HUES64 (cell line): ENCODE measurements at regions not wholly inside any gene's neighbourhood (a gene's known extent, or its start where the extent isn't known, plus 50 kb on each side); places are given as distances from the start of the nearest gene placed in this dataset.

Source experiments
- H3K27ac ChIP-seq: 2 replicates; pipeline ENCODE4 v1.7.0; 2013; ENCODE audit warnings: low read depth, low read length, inconsistent platforms
- H3K27me3 ChIP-seq: 2 replicates; pipeline ENCODE4 v1.6.1; 2013; ENCODE audit warnings: mild to moderate bottlenecking, low read length; ENCODE audit not compliant: insufficient read depth
- H3K36me3 ChIP-seq: 2 replicates; pipeline ENCODE4 v1.6.1; 2013; ENCODE audit warnings: mild to moderate bottlenecking, low read length; ENCODE audit not compliant: insufficient read depth
- H3K4me1 ChIP-seq: 2 replicates; pipeline ENCODE4 v1.6.1; 2013; ENCODE audit warnings: mild to moderate bottlenecking, low read length, moderate library complexity; ENCODE audit not compliant: insufficient read depth
- H3K4me3 ChIP-seq: 2 replicates; pipeline ENCODE4 v1.5.1; 2013; ENCODE audit warnings: mild to moderate bottlenecking, low read length, moderate library complexity
- H3K9ac ChIP-seq: 2 replicates; pipeline ENCODE4 v1.6.1; 2013; ENCODE audit warnings: mild to moderate bottlenecking, low read depth, low read length
- H3K9me3 ChIP-seq: 2 replicates; pipeline ENCODE4 v1.6.1; 2013; ENCODE audit warnings: low read depth, low read length; ENCODE audit not compliant: insufficient read depth
- WGBS: fragments of 150-250, 120-280 bp; methylation state at CpG from one replicate; pipeline ENCODE4 v1.1.7; 2013; ENCODE audit warnings: missing lambda C conversion rate; 5-methylcytosine and 5-hydroxymethylcytosine counted together

GRCh38 chr13:109684824-109685202, 101.6 kb downstream of the IRS2 start:
- H3K9me3 ChIP-seq: no peaks in the 10 kb centered on the region
- no peaks in the 10 kb centered on the region for H3K27me3 ChIP-seq
- H3K4me3 ChIP-seq: no peak overlapping the region
- H3K4me1 ChIP-seq: peaks cover 26% of the 10 kb centered on the region
- H3K36me3 ChIP-seq: no peaks in the 10 kb centered on the region
- no peak overlapping the region for H3K27ac ChIP-seq
- WGBS: 87% methylated on average over 9 of the region's 9 CpGs
- no peak overlapping the region for H3K9ac ChIP-seq

- 91% methylated on average over 7 of the region's 7 CpGs for WGBS
- Histone ChIP-seq H3K4me1 (peaks cover 26% of the 10 kb centered on the region), H3K9me3 (no peaks in the 10 kb centered on the region), H3K9ac (no peak overlapping the region), H3K36me3 (no peaks in the 10 kb centered on the region), H3K27me3 (no peaks in the 10 kb centered on the region), H3K27ac (no peak overlapping the region), H3K4me3 (no peak overlapping the region)
These were observed 102.1 kb downstream of the IRS2 start for GRCh38 chr13:109684084-109684823.

DNA sequence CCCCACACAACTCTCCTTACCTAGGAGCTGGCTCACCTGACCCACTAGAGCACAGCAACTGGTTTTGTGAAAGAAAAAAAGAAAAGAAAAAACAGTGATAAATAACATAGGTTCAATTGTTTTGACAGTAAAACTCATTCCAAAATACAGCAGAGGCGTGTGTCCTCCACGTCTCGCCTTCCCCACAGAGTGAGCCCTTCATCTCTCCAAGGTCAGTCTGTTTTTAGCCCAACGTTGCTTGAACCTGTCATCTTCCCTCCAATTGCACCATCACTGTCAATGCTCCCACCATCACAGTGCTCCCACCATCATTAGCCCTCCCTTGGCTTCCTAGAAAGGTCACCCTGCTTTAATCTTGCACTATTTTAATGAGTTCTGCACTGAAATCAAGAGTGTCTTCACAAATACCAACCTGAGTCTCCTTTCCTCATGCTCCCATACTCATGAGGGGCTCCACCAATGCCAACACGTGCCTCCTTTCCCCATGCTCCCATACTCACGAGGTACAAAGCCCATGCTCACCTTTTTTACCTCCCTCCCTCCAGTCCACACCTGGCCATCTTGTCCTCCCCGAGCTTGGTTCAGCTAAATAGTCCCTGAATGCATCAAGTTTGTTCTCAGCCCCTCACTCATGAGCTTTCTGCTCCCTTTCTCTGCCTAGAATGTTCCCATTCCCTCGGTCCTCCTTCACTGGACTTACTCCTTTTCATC, 103.7 kb downstream of the IRS2 start:
- Histone ChIP-seq H3K4me3 (no peak overlapping the region), H3K4me1 (peaks cover 15% of the 10 kb centered on the region), H3K9ac (no peak overlapping the region), H3K36me3 (no peaks in the 10 kb centered on the region), H3K27me3 (no peaks in the 10 kb centered on the region), H3K27ac (no peak overlapping the region), H3K9me3 (no peaks in the 10 kb centered on the region)
- 90% methylated on average over 8 of the region's 8 CpGs for WGBS

DNA sequence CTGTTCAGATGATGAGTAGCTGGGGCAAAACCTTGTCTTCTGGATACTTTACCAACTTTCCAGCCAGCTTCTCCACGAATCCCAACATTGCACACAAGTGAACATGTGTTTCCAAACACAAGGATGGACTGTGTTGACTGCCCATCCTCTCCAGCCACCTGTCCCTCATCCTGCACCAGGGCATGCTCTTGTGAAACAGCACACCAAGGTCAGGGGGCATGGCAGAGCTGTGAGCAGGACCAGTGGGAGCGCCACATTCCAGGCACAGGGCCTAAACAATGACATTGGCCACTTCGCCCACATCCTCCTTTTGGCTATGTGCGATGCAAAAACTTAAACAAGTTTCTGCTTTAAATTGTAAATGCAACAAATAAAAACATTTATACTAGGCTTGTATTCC, 105.5 kb downstream of the IRS2 start:
- no peak overlapping the region for H3K4me3 ChIP-seq
- peaks cover 9% of the 10 kb centered on the region for H3K4me1 ChIP-seq
- no peak overlapping the region for H3K27ac ChIP-seq
- no peaks in the 10 kb centered on the region for H3K27me3 ChIP-seq
- H3K36me3 ChIP-seq: no peaks in the 10 kb centered on the region
- 62% methylated on average over 4 of the region's 4 CpGs for WGBS
- H3K9ac ChIP-seq: no peak overlapping the region
- no peaks in the 10 kb centered on the region for H3K9me3 ChIP-seq

GRCh38 chr13:109680288-109680687, 106.1 kb downstream of the IRS2 start:
- no peaks in the 10 kb centered on the region for H3K36me3 ChIP-seq
- 94% methylated on average over 4 of the region's 4 CpGs for WGBS
- no peak overlapping the region for H3K4me3 ChIP-seq
- H3K9me3 ChIP-seq: no peaks in the 10 kb centered on the region
- no peaks in the 10 kb centered on the region for H3K27me3 ChIP-seq
- peaks cover 5% of the 10 kb centered on the region for H3K4me1 ChIP-seq
- H3K9ac ChIP-seq: no peak overlapping the region
- H3K27ac ChIP-seq: no peak overlapping the region

GRCh38 chr13:109678459-109678858, 107.9 kb downstream of the IRS2 start:
- Histone ChIP-seq H3K9me3 (no peaks in the 10 kb centered on the region), H3K9ac (no peak overlapping the region), H3K36me3 (no peaks in the 10 kb centered on the region), H3K4me3 (no peak overlapping the region), H3K4me1 (no peaks in the 10 kb centered on the region), H3K27me3 (no peaks in the 10 kb centered on the region), H3K27ac (no peak overlapping the region)
- WGBS: 96% methylated on average over 4 of the region's 4 CpGs

DNA sequence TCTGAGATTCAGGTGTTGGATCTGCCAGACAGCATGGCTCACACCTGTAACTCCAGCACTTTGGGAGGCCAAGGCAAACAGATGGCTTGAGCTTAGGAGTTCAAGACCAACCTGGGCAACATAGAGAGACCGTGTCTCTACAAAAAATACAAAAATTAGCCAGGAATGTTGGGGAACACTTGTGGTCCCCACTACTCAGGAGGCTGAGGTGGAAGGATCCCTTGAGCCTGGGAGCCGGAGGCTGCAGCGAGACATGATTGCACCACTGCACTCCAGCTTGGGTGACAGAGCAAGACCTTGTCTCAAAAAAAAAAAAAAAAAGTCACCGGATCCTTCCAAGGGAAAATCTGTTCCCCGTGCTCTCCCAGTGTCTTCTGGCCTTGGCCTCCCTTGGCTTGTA, 109.2 kb downstream of the IRS2 start:
- Histone ChIP-seq H3K9me3 (no peaks in the 10 kb centered on the region), H3K36me3 (no peaks in the 10 kb centered on the region), H3K4me1 (peaks cover 5% of the 10 kb centered on the region; the same call in 1 of the 2 replicates), H3K4me3 (no peak overlapping the region), H3K9ac (no peak overlapping the region), H3K27me3 (no peaks in the 10 kb centered on the region), H3K27ac (no peak overlapping the region)
- WGBS: 77% methylated on average over 5 of the region's 5 CpGs

- H3K27ac ChIP-seq: no peak overlapping the region
- H3K36me3 ChIP-seq: no peaks in the 10 kb centered on the region
- H3K9ac ChIP-seq: no peak overlapping the region
- peaks cover 17% of the 10 kb centered on the region for H3K4me1 ChIP-seq
- H3K4me3 ChIP-seq: no peak overlapping the region
- no peaks in the 10 kb centered on the region for H3K27me3 ChIP-seq
- 96% methylated on average over 1 of the region's 1 CpG for WGBS
- H3K9me3 ChIP-seq: no peaks in the 10 kb centered on the region
These were observed 112.9 kb downstream of the IRS2 start for GRCh38 chr13:109673477-109673876.

DNA sequence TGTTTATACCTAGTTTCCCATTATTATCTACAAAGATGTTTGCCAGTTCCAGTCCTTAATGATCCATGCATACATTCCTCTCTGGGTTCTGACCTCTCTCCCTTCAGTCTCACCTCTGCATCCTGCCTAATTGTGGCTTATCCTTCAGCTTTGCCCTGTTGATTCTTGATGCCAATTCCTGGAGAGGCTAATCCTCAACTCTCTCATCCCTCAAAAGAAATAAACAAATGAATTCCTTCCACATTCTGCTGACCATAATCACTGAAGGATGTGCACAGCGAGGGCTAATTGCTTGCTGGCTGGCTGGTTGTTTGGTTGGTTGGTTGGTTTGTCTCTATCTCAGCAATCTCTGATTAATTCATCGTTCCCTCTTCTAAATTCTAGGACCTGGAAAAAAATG, 113.8 kb downstream of the IRS2 start:
- Histone ChIP-seq H3K27ac (no peak overlapping the region), H3K4me3 (no peak overlapping the region), H3K9me3 (no peaks in the 10 kb centered on the region), H3K27me3 (no peaks in the 10 kb centered on the region), H3K9ac (no peak overlapping the region), H3K4me1 (peaks cover 26% of the 10 kb centered on the region), H3K36me3 (no peaks in the 10 kb centered on the region)
- WGBS: no CpG with 5 or more reads among the region's 2 CpGs

GRCh38 chr13:109671919-109672318, 114.5 kb downstream of the IRS2 start:
- WGBS: 98% methylated on average over 4 of the region's 4 CpGs
- Histone ChIP-seq H3K4me1 (peaks cover 29% of the 10 kb centered on the region), H3K36me3 (no peaks in the 10 kb centered on the region), H3K27ac (no peak overlapping the region), H3K4me3 (no peak overlapping the region), H3K27me3 (no peaks in the 10 kb centered on the region), H3K9ac (no peak overlapping the region), H3K9me3 (no peaks in the 10 kb centered on the region)

DNA sequence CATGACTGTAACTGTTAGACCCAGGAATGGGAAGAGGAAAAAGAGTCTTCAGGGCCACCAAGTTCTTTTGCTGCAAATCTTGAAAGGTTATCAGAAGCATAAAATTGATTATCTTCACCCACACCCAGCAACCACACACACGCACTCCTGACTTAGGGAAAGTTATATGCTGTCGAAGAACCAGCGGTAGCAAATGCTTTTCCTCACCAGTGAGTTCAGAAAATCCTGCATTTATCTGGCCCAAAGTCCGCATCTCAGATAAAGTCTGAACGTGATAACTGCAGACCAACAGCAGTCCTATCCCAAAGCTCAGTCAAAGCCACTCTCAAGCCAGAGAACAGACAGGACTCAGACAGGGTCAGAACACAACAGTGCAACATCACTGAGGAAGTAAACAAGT, 115.6 kb downstream of the IRS2 start:
- WGBS: 95% methylated on average over 5 of the region's 5 CpGs
- no peaks in the 10 kb centered on the region for H3K27me3 ChIP-seq
- no peak overlapping the region for H3K27ac ChIP-seq
- no peak overlapping the region for H3K9ac ChIP-seq
- H3K36me3 ChIP-seq: no peaks in the 10 kb centered on the region
- H3K9me3 ChIP-seq: no peaks in the 10 kb centered on the region
- no peak overlapping the region for H3K4me3 ChIP-seq
- H3K4me1 ChIP-seq: peaks cover 29% of the 10 kb centered on the region
